GM12864 (cell line): ENCODE measurements at regions not wholly inside any gene's neighbourhood (a gene's known extent, or its start where the extent isn't known, plus 50 kb on each side); places are given as distances from the start of the nearest gene placed in this dataset.

Experiments used
- DNase-seq: peaks from one replicate; pipeline ENCODE4 v3.0.0-alpha.2; 2011; ENCODE audit warnings: low read depth
- H3K4me3 ChIP-seq: 2 replicates; pipeline ENCODE4 v1.5.1; 2011; ENCODE audit warnings: mild to moderate bottlenecking, low read depth, low read length, control low read depth
- CTCF ChIP-seq: IDR thresholded peaks from 2 replicates; pipeline ENCODE4 v1.5.1; 2011; ENCODE audit warnings: low read depth, mild to moderate bottlenecking, moderate library complexity, low read length, control low read depth, inconsistent platforms; ENCODE audit errors: missing control alignments

- no peak overlapping the region for H3K4me3 ChIP-seq
- no peak for DNase-seq
- no peak for TF ChIP-seq CTCF
Observed at GRCh38 chr2:193124815-193125214, 930.1 kb upstream of the TMEFF2 start.

DNA sequence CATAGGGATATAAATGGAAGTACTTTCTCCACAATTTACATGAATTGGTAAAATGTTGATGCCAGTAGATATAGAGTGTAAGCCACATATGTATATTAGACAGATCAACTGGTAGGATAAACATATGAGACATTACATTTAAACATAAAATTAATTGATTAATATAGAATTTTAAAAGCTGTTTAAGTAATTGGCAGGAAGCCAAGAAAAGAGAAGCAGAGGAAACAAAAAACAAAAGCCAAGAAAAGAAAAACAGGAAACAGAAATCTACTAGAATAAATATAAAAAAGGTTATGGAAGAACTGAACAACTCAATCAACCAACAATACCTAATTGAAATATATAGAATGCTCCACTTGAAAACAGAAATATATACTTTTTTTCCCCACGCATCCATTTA lies 920.1 kb upstream of the TMEFF2 start:
- DNase-seq = no peak
- H3K4me3 ChIP-seq = no peak overlapping the region
- no peak for TF ChIP-seq CTCF

- H3K4me3 ChIP-seq = no peak overlapping the region
- TF ChIP-seq CTCF = no peak
- no peak for DNase-seq
Observed at GRCh38 chr2:193112986-193113385, 918.3 kb upstream of the TMEFF2 start.

- no peak overlapping the region for H3K4me3 ChIP-seq
- no peak for TF ChIP-seq CTCF
- DNase-seq = no peak
Observed at GRCh38 chr2:193103064-193103463, 908.3 kb upstream of the TMEFF2 start.

DNA sequence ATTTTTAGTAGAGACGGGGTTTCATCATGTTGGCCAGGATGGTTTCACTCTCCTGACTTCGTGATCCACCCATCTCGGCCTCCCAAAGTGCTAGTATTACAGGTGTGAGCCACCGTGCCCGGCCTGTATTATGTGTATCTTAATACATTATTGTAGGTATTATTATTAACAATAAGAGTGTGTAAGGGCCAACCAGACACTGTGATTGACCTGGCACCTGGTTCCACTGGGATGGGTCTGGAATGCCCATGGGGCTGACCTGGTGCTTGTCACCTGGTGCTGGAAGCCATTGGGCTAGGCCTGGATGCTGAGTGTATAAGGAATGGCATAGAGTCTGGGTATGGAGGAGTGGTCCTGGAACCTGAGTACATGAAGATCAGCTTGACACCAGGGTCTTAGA lies 906.9 kb upstream of the TMEFF2 start:
- TF ChIP-seq CTCF = no peak
- no peak overlapping the region for H3K4me3 ChIP-seq
- DNase-seq = no peak

DNA sequence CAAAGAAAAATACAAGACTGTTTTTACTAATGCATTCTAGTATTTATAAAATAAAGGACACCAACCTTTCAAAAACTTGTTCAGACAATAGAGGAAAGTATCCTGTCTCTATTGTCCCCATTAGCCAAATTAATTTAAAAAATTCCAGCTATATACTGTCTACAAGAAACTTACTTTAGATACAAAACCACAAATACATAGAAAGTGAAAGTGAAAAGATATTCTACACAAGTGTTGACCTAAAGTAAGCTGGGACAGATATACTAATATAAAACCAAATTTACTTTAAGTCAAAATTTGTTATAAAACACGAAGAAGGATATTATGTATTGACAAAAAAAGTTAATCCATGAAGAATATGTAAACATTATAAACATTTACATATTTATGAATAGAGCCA lies 893.3 kb upstream of the TMEFF2 start:
- DNase-seq = no peak
- H3K4me3 ChIP-seq = no peak overlapping the region
- no peak for TF ChIP-seq CTCF

GRCh38 chr2:193076995-193077394 lies 882.3 kb upstream of the TMEFF2 start:
- no peak for TF ChIP-seq CTCF
- H3K4me3 ChIP-seq = no peak overlapping the region
- DNase-seq = no peak
